ENCODE measurements at regions not wholly inside any gene's neighbourhood (a gene's known extent, or its start where the extent isn't known, plus 50 kb on each side); places are given as distances from the start of the nearest gene placed in this dataset.

DNA sequence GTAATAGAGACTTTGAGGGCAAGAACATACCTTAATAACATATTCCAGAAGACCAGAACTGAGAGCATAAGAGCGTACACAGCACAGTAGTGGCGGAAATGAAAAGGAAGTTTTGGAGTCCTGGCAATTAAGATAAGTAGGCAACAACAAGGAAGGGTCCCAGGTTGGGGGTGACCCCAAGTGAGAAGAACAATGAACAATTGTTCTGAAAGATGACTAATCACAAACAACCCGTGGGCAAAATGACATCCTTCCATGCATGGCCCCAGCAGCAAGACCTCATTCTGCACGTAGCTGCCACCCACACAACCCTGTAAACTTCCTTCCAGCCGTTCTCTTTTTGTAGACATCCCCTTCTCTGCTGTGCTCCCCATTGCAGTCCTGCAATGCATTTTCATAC is 384.4 kb upstream of the PABPC4L start:
- ChIA-PET CTCF (ENCODE audit: partially characterized antibody) (no interaction called here), POLR2A (ENCODE audit: partially characterized antibody) (no interaction called here)
- Histone ChIP-seq H3K9me3 (ENCODE audit: control insufficient read depth in 1 of 2, low read length in 2 of 2) (no peaks in the 10 kb centered on the region), H3K27me3 (ENCODE audit: insufficient read depth, low read length) (no peaks in the 10 kb centered on the region), H3K4me1 (ENCODE audit: insufficient read depth, low read length) (no peaks in the 10 kb centered on the region), H3K27ac (ENCODE audit: low read depth, low read length) (no peak overlapping the region), H3K36me3 (ENCODE audit: insufficient read depth, low read length) (no peaks in the 10 kb centered on the region), H3K4me3 (ENCODE audit: low read length in 2 of 2) (no peak overlapping the region)
- intact Hi-C loops (cut with micrococcal nuclease) = no loop called here
- Mint-ChIP-seq H3K36me3 (no peaks in the 10 kb centered on the region), H3K4me3 (no peak overlapping the region), H3K4me1 (no peaks in the 10 kb centered on the region), H3K9me3 (peaks cover 0 to 18% (median 8%) of the 10 kb centered on the region in 8 donors), H3K27me3 (no peaks in the 10 kb centered on the region), H3K27ac (no peak overlapping the region)
- no peak for DNase-seq

DNA sequence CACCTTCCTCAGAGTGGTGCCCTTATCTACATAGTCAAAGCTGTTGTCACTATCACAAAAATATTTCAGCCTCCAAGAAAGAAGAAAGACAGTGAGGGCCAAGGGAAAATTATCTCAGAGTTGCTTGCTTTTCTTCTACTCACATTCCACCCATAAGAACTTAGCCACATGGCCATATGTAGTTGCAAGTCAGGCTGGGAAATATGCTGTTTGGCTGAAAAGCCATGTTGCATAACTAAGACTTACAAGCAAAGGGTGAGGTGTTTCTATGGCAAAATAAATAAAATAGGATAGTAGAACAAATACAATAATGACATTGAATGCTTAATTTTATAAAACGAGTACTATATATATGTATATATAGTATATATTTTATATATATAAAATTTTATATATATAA is 365.9 kb upstream of the PABPC4L start:
- Histone ChIP-seq H3K27me3 (ENCODE audit: insufficient read depth, low read length) (no peaks in the 10 kb centered on the region), H3K9me3 (ENCODE audit: control insufficient read depth in 1 of 2, low read length in 2 of 2) (no peaks in the 10 kb centered on the region), H3K4me1 (ENCODE audit: insufficient read depth, low read length) (no peaks in the 10 kb centered on the region), H3K27ac (ENCODE audit: low read depth, low read length) (no peak overlapping the region), H3K36me3 (ENCODE audit: insufficient read depth, low read length) (no peaks in the 10 kb centered on the region), H3K4me3 (ENCODE audit: low read length in 2 of 2) (no peak overlapping the region)
- no peaks in the 10 kb centered on the region for H3K4me1 Mint-ChIP-seq
- H3K27me3 Mint-ChIP-seq = no peaks in the 10 kb centered on the region
- ChIA-PET POLR2A (ENCODE audit: partially characterized antibody) (no interaction called here), CTCF (ENCODE audit: partially characterized antibody) (no interaction called here)
- intact Hi-C loops (cut with micrococcal nuclease) = no loop called here
- no peaks in the 10 kb centered on the region for H3K36me3 Mint-ChIP-seq
- no peak overlapping the region for H3K27ac Mint-ChIP-seq
- DNase-seq = no peak
- no peak overlapping the region for H3K4me3 Mint-ChIP-seq
- H3K9me3 Mint-ChIP-seq = peaks cover 0 to 20% (median 13%) of the 10 kb centered on the region in 8 donors

DNA sequence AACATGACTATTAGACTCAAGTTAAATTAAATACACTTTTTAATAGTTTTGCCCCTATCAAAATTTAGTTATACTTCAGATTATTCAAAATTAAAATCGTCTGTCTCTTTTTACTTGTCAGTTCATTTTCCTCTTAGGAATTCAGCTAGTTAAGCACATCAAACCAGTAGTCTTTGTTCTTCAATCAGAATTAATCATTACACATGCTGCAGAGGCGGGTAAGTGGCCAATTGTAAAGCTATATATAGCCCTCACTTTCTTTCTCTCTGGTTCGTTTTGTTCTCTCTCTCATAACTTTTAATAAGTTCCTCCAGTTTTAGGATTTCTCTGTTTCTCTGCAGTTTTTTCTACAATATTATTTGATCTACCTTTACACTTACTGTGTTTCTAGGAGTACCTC is 359.1 kb upstream of the PABPC4L start:
- Histone ChIP-seq H3K27ac (ENCODE audit: low read depth, low read length) (no peak overlapping the region), H3K27me3 (ENCODE audit: insufficient read depth, low read length) (no peaks in the 10 kb centered on the region), H3K9me3 (ENCODE audit: control insufficient read depth in 1 of 2, low read length in 2 of 2) (no peaks in the 10 kb centered on the region), H3K4me3 (ENCODE audit: low read length in 2 of 2) (no peak overlapping the region), H3K4me1 (ENCODE audit: insufficient read depth, low read length) (no peaks in the 10 kb centered on the region), H3K36me3 (ENCODE audit: insufficient read depth, low read length) (no peaks in the 10 kb centered on the region)
- Mint-ChIP-seq H3K27ac (no peak overlapping the region), H3K9me3 (peaks cover 0 to 12% (median 6%) of the 10 kb centered on the region in 8 donors), H3K36me3 (no peaks in the 10 kb centered on the region), H3K4me3 (no peak overlapping the region), H3K27me3 (no peaks in the 10 kb centered on the region), H3K4me1 (no peaks in the 10 kb centered on the region)
- DNase-seq = no peak
- POLR2A ChIA-PET (ENCODE audit: partially characterized antibody) = no interaction called here
- CTCF ChIA-PET (ENCODE audit: partially characterized antibody) = no interaction called here
- intact Hi-C loops (cut with micrococcal nuclease) = no loop called here

DNA sequence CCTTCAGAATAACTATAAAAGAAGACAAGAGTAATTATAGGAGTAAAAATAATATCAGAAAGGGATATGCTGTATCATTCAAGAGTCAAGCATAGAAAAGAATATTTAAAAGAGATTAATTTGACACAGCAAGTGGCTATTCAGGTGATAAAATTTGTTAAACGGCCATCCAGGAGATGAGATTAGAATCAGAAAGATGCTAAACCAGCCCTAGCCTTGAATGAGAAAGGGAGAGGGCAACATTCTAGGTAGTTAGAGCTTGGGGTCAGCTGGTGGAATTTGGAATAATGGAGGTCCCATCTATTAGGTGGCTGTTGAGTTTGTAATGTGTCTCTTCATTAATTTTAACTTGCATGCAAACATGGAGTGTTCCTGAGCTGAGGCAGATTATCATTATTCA is 350.5 kb upstream of the PABPC4L start:
- Histone ChIP-seq H3K27me3 (ENCODE audit: insufficient read depth, low read length) (no peaks in the 10 kb centered on the region), H3K27ac (ENCODE audit: low read depth, low read length) (no peak overlapping the region), H3K36me3 (ENCODE audit: insufficient read depth, low read length) (no peaks in the 10 kb centered on the region), H3K9me3 (ENCODE audit: control insufficient read depth in 1 of 2, low read length in 2 of 2) (no peaks in the 10 kb centered on the region), H3K4me3 (ENCODE audit: low read length in 2 of 2) (no peak overlapping the region), H3K4me1 (ENCODE audit: insufficient read depth, low read length) (no peaks in the 10 kb centered on the region)
- no peak overlapping the region for H3K27ac Mint-ChIP-seq
- no peak for DNase-seq
- intact Hi-C loops (cut with micrococcal nuclease) = no loop called here
- ChIA-PET POLR2A (ENCODE audit: partially characterized antibody) (no interaction called here), CTCF (ENCODE audit: partially characterized antibody) (no interaction called here)
- H3K36me3 Mint-ChIP-seq = no peaks in the 10 kb centered on the region
- no peak overlapping the region for H3K4me3 Mint-ChIP-seq
- H3K27me3 Mint-ChIP-seq = no peaks in the 10 kb centered on the region
- H3K4me1 Mint-ChIP-seq = no peaks in the 10 kb centered on the region
- H3K9me3 Mint-ChIP-seq = peaks cover 0 to 28% (median 17%) of the 10 kb centered on the region in 8 donors

DNA sequence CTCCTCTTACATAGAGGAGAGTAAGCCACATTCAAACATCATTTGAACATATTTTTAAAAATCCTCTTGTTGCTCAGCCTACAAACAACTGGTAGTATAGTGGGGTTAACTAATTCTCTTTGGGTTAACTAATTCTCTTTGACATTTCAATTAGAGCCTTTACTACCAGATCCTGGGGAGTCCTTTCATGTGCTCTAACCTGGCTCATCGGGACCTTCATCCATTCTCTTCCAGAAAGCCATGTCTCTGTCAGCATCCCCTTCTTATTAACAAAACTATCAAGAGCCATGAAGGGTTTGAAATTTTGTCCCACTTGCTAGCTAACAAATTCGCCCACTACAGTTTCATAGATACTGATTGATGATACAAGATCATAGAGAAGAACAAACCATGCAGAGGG is 349.8 kb upstream of the PABPC4L start:
- Histone ChIP-seq H3K9me3 (ENCODE audit: control insufficient read depth in 1 of 2, low read length in 2 of 2) (no peaks in the 10 kb centered on the region), H3K4me1 (ENCODE audit: insufficient read depth, low read length) (no peaks in the 10 kb centered on the region), H3K27me3 (ENCODE audit: insufficient read depth, low read length) (no peaks in the 10 kb centered on the region), H3K4me3 (ENCODE audit: low read length in 2 of 2) (no peak overlapping the region), H3K27ac (ENCODE audit: low read depth, low read length) (no peak overlapping the region), H3K36me3 (ENCODE audit: insufficient read depth, low read length) (no peaks in the 10 kb centered on the region)
- Mint-ChIP-seq H3K4me3 (no peak overlapping the region), H3K4me1 (no peaks in the 10 kb centered on the region), H3K9me3 (peaks cover 2 to 32% (median 20%) of the 10 kb centered on the region in 8 donors), H3K27ac (no peak overlapping the region), H3K27me3 (no peaks in the 10 kb centered on the region), H3K36me3 (no peaks in the 10 kb centered on the region)
- ChIA-PET POLR2A (ENCODE audit: partially characterized antibody) (no interaction called here), CTCF (ENCODE audit: partially characterized antibody) (no interaction called here)
- intact Hi-C loops (cut with micrococcal nuclease) = no loop called here
- DNase-seq = no peak

DNA sequence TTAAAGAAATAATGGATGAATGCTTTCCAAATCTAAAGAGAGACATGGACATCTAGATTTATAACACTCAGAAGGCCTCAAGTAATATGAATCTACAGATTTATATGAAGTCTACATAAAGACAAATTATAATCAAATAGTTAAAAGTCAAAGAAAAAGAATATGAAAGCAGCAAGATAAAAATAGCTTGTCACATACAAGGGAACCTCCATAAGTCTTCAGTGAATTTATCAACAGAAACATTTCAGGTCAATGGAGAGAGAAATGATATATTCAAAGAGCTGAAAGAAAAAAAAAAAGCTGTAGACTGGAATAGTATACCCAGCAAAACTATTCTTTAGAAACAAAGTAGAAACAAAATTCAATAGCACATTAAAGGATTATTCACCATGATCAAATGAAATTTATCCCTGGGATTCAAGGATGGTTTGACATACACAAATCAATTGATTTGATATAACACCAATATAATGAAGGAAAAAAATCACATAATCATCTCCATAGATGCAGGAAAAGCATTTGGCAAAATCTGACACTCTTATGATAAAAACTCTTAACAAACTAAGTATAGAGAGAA is 346.6 kb upstream of the PABPC4L start:
- CTCF ChIA-PET (ENCODE audit: partially characterized antibody) = no interaction called here
- Mint-ChIP-seq H3K27ac (no peak overlapping the region), H3K9me3 (peaks cover under 1 to 32% (median 19%) of the 10 kb centered on the region in 8 donors), H3K4me1 (no peaks in the 10 kb centered on the region), H3K4me3 (peak overlapping the region in 1 of 8 donors; percentile 26), H3K27me3 (no peaks in the 10 kb centered on the region), H3K36me3 (no peaks in the 10 kb centered on the region)
- POLR2A ChIA-PET (ENCODE audit: partially characterized antibody) = no interaction called here
- no peaks in the 10 kb centered on the region for H3K4me1 ChIP-seq (ENCODE audit: insufficient read depth, low read length)
- no peak overlapping the region for H3K27ac ChIP-seq (ENCODE audit: low read depth, low read length)
- DNase-seq = no peak
- H3K9me3 ChIP-seq (ENCODE audit: control insufficient read depth in 1 of 2, low read length in 2 of 2) = no peaks in the 10 kb centered on the region
- no peaks in the 10 kb centered on the region for H3K36me3 ChIP-seq (ENCODE audit: insufficient read depth, low read length)
- intact Hi-C loops (cut with micrococcal nuclease) = no loop called here
- no peak overlapping the region for H3K4me3 ChIP-seq (ENCODE audit: low read length in 2 of 2)
- no peaks in the 10 kb centered on the region for H3K27me3 ChIP-seq (ENCODE audit: insufficient read depth, low read length)

DNA sequence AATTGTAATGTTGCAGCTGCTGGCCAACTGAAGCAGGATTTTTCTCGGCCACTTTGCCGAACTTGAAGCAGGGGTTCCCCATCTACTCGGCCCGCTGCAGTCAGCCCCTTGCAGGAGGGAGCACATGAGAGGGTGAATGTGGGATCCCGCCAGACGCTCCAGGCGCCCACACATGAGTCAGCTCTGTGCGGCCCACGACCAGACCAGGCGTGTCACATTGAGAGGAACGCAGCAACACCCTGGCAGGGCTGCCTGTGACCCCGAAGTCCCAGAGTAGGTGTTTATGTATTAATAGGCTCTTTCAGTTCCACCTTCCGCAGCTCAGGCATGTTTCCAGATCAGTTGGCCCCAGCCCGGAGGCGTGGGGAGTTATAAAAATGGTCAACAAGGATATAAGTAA is 344.7 kb upstream of the PABPC4L start:
- peak overlapping the region in 1 of 7 donors; percentile 47 for H3K27ac Mint-ChIP-seq
- CTCF ChIA-PET (ENCODE audit: partially characterized antibody) = no interaction called here

DNA sequence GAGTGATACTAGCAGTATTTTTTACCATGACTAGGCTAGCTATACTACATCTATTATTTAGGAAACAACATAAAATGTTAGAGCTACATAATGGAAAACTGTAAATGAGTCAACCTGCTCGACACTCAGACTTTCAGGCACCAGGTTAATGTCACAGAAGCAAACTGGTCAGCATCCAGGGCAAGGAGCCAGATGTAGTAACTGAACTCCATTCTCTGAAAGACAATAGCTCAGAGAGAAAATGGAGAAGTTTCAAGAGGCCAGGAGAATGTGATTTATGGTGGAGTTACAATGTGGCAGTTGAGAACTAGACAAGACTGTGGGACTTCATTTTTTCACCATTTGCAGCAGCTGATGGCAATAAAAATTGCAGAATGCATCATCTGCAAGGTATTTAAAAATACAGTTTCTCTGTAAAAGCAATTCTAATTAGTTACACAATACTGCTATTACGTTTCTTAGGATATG is 342.7 kb upstream of the PABPC4L start:
- no peaks in the 10 kb centered on the region for H3K4me1 ChIP-seq (ENCODE audit: insufficient read depth, low read length)
- ChIA-PET CTCF (ENCODE audit: partially characterized antibody) (no interaction called here), POLR2A (ENCODE audit: partially characterized antibody) (no interaction called here)
- H3K27ac Mint-ChIP-seq = no peak overlapping the region
- no peak overlapping the region for H3K4me3 ChIP-seq (ENCODE audit: low read length in 2 of 2)
- intact Hi-C loops (cut with micrococcal nuclease) = no loop called here
- no peaks in the 10 kb centered on the region for H3K27me3 Mint-ChIP-seq
- no peaks in the 10 kb centered on the region for H3K36me3 Mint-ChIP-seq
- no peak for DNase-seq
- no peaks in the 10 kb centered on the region for H3K4me1 Mint-ChIP-seq
- peaks cover 0 to 27% (median 14%) of the 10 kb centered on the region in 8 donors for H3K9me3 Mint-ChIP-seq
- no peaks in the 10 kb centered on the region for H3K36me3 ChIP-seq (ENCODE audit: insufficient read depth, low read length)
- no peaks in the 10 kb centered on the region for H3K9me3 ChIP-seq (ENCODE audit: control insufficient read depth in 1 of 2, low read length in 2 of 2)
- H3K27ac ChIP-seq (ENCODE audit: low read depth, low read length) = no peak overlapping the region
- no peak overlapping the region for H3K4me3 Mint-ChIP-seq
- H3K27me3 ChIP-seq (ENCODE audit: insufficient read depth, low read length) = no peaks in the 10 kb centered on the region

More for the DNA sequence above, 344.7 kb upstream of the PABPC4L start:
- no peaks in the 10 kb centered on the region for H3K4me1 ChIP-seq (ENCODE audit: insufficient read depth, low read length)
- intact Hi-C loops (cut with micrococcal nuclease) = no loop called here
- H3K4me3 Mint-ChIP-seq = no peak overlapping the region
- no peaks in the 10 kb centered on the region for H3K27me3 Mint-ChIP-seq
- peaks cover 0 to 31% (median 15%) of the 10 kb centered on the region in 8 donors for H3K9me3 Mint-ChIP-seq
- H3K36me3 Mint-ChIP-seq = no peaks in the 10 kb centered on the region
- H3K4me1 Mint-ChIP-seq = no peaks in the 10 kb centered on the region
- DNase-seq = no peak
- H3K27me3 ChIP-seq (ENCODE audit: insufficient read depth, low read length) = no peaks in the 10 kb centered on the region
- H3K9me3 ChIP-seq (ENCODE audit: control insufficient read depth in 1 of 2, low read length in 2 of 2) = no peaks in the 10 kb centered on the region
- H3K4me3 ChIP-seq (ENCODE audit: low read length in 2 of 2) = no peak overlapping the region
- POLR2A ChIA-PET (ENCODE audit: partially characterized antibody) = no interaction called here
- H3K36me3 ChIP-seq (ENCODE audit: insufficient read depth, low read length) = no peaks in the 10 kb centered on the region
- H3K27ac ChIP-seq (ENCODE audit: low read depth, low read length) = no peak overlapping the region
